CD4-positive, alpha-beta T cell (primary cell): ENCODE measurements at regions not wholly inside any gene's neighbourhood (a gene's known extent, or its start where the extent isn't known, plus 50 kb on each side); places are given as distances from the start of the nearest gene placed in this dataset.

Experiments used
- ATAC-seq: fragments of 200-7000 bp; cut with Tn5 transposase; one replicate; pipeline ENCODE4 v1.10.0; 2022; ENCODE audit warnings: mild to moderate bottlenecking; ENCODE audit not compliant: poor library complexity
- CTCF ChIA-PET: fragments of 350-600 bp; sonication (Branson Sonifier 250); formaldehyde crosslinking; loops from one replicate; lab custom pipeline; 2021; ENCODE audit warnings: antibody characterized with exemption, inconsistent platforms; lab: Charles Lee
- POLR2A ChIA-PET: fragments of 350-600 bp; sonication (Branson Sonifier 250); formaldehyde crosslinking; loops from one replicate; lab custom pipeline; 2021; ENCODE audit warnings: antibody characterized with exemption, inconsistent platforms; lab: Charles Lee
- DNase-seq, 14 experiments: peaks; one replicate each; pipeline ENCODE4 v3.0.0-alpha.2; 2013 to 2020; ENCODE audit warnings: mixed read lengths in 2 of 14
- H3K27ac ChIP-seq, 2 donors: one replicate each; pipeline versions ENCODE4 v1.5.1 to v1.7.0; 2013; ENCODE audit warnings: low read length in 2 of 2, low read depth in 1 of 2, mild to moderate bottlenecking in 1 of 2
- H3K27me3 ChIP-seq, 2 experiments: 1 replicate in 1 of 2; 2 replicates in 1 of 2; pipeline versions ENCODE4 v1.6.1 to v1.7.0; 2013; ENCODE audit warnings: low read length in 2 of 2, control low read depth in 1 of 2, mild to moderate bottlenecking in 1 of 2, moderate library complexity in 1 of 2; ENCODE audit not compliant: insufficient read depth in 2 of 2, control insufficient read depth in 1 of 2
- H3K36me3 ChIP-seq: one replicate; pipeline ENCODE4 v1.6.1; 2013; ENCODE audit warnings: low read length, control low read depth; ENCODE audit not compliant: insufficient read depth
- H3K4me1 ChIP-seq: one replicate; pipeline ENCODE4 v1.6.1; 2013; ENCODE audit warnings: low read length, control low read depth; ENCODE audit not compliant: insufficient read depth
- H3K4me3 ChIP-seq: one replicate; pipeline ENCODE4 v1.5.1; 2013; ENCODE audit warnings: mild to moderate bottlenecking, low read length, moderate library complexity
- H3K9me3 ChIP-seq, 2 experiments: 1 replicate in 1 of 2; 2 replicates in 1 of 2; pipeline versions ENCODE4 v1.6.1 to v1.7.0; 2013; ENCODE audit warnings: low read length in 2 of 2, mild to moderate bottlenecking in 2 of 2, control low read depth in 1 of 2, moderate library complexity in 1 of 2; ENCODE audit not compliant: control insufficient read depth in 1 of 2, insufficient read depth in 1 of 2
- H3K27ac Mint-ChIP-seq: one replicate; pipeline ENCODE4 v1.8.0; 2020; ENCODE audit warnings: mixed read lengths
- H3K27me3 Mint-ChIP-seq: one replicate; pipeline ENCODE4 v1.8.0; 2021; ENCODE audit warnings: mixed read lengths
- H3K36me3 Mint-ChIP-seq: one replicate; pipeline ENCODE4 v1.8.0; 2021; ENCODE audit warnings: low read depth, mixed read lengths
- H3K4me1 Mint-ChIP-seq: one replicate; pipeline ENCODE4 v1.8.0; 2021; ENCODE audit warnings: low read depth, mixed read lengths
- H3K4me3 Mint-ChIP-seq: one replicate; pipeline ENCODE4 v1.8.0; 2020; ENCODE audit warnings: mild to moderate bottlenecking, mixed read lengths
- H3K9me3 Mint-ChIP-seq: one replicate; pipeline ENCODE4 v1.8.0; 2020; ENCODE audit warnings: mixed read lengths
- intact Hi-C, 2 experiments: fragments of 100-400 bp; cut with DNase I in 1 of 2; cut with micrococcal nuclease in 1 of 2; formaldehyde crosslinking; loops; one replicate each; pipeline versions ENCODE4 v1.15.1 to v1.9.0; 2023 to 2025; cut with DNase I, micrococcal nuclease
- TF ChIP-seq, protein P1 (sequence below): fragments of 200-600 bp; IDR thresholded peaks from one replicate; pipeline ENCODE4 v1.8.0; 2022; ENCODE audit warnings: antibody characterized with exemption, mild to moderate bottlenecking

- no peak for DNase-seq
- Mint-ChIP-seq H3K9me3 (no peaks in the 10 kb centered on the region), H3K4me1 (no peaks in the 10 kb centered on the region), H3K27me3 (no peaks in the 10 kb centered on the region), H3K27ac (no peak overlapping the region), H3K36me3 (no peaks in the 10 kb centered on the region), H3K4me3 (no peak overlapping the region)
- TF ChIP-seq, protein P1, sequence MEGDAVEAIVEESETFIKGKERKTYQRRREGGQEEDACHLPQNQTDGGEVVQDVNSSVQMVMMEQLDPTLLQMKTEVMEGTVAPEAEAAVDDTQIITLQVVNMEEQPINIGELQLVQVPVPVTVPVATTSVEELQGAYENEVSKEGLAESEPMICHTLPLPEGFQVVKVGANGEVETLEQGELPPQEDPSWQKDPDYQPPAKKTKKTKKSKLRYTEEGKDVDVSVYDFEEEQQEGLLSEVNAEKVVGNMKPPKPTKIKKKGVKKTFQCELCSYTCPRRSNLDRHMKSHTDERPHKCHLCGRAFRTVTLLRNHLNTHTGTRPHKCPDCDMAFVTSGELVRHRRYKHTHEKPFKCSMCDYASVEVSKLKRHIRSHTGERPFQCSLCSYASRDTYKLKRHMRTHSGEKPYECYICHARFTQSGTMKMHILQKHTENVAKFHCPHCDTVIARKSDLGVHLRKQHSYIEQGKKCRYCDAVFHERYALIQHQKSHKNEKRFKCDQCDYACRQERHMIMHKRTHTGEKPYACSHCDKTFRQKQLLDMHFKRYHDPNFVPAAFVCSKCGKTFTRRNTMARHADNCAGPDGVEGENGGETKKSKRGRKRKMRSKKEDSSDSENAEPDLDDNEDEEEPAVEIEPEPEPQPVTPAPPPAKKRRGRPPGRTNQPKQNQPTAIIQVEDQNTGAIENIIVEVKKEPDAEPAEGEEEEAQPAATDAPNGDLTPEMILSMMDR, result no peak
- Histone ChIP-seq H3K4me3 (no peak overlapping the region), H3K36me3 (no peaks in the 10 kb centered on the region), H3K27me3 (no peaks in the 10 kb centered on the region), H3K4me1 (no peaks in the 10 kb centered on the region), H3K27ac (no peak overlapping the region), H3K9me3 (no peaks in the 10 kb centered on the region)
- intact Hi-C loops, result no loop called here
- ATAC-seq, result no peak
- ChIA-PET POLR2A (no interaction called here), CTCF (interaction anchor here (0.6 kb wide), 1 partner anchor 187 kb away, joined by 3 read pairs; no protein-coding TSS in a partner anchor)
These were observed 204.0 kb downstream of the TPBG start for GRCh38 chr6:82567621-82568020.

GRCh38 chr6:82568290-82568993 is 204.8 kb downstream of the TPBG start:
- intact Hi-C loops, result no loop called here
- H3K36me3 ChIP-seq, result no peaks in the 10 kb centered on the region
- Mint-ChIP-seq H3K36me3 (no peaks in the 10 kb centered on the region), H3K4me3 (no peak overlapping the region), H3K27ac (no peak overlapping the region), H3K27me3 (no peaks in the 10 kb centered on the region), H3K4me1 (no peaks in the 10 kb centered on the region), H3K9me3 (no peaks in the 10 kb centered on the region)
- no peaks in the 10 kb centered on the region for H3K4me1 ChIP-seq
- H3K27ac ChIP-seq, result no peak overlapping the region
- H3K27me3 ChIP-seq, result no peaks in the 10 kb centered on the region
- ATAC-seq, result no peak
- ChIA-PET CTCF (no interaction called here), POLR2A (no interaction called here)
- no peaks in the 10 kb centered on the region for H3K9me3 ChIP-seq
- DNase-seq, result no peak
- no peak overlapping the region for H3K4me3 ChIP-seq
- TF ChIP-seq, protein P1, result no peak

DNA sequence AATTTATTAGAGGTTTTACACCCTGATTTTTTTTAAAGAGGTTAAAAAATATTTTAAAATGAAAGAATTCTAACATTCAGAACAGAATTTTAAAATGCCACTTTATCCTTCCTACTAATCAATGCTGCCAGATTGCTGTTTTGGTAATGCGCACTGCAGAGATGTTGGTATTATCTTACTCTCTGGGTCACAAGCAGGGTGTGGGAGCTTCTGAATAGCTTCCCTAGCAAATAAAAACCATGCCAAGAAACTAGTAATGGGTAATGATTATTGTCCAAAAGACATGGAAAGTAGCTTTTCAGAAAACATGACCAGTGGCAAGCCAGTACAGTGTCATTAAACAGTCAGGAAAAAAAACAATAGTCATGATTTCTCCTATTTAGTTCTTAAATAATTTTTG is 205.4 kb downstream of the TPBG start:
- TF ChIP-seq, protein P1, result no peak
- Mint-ChIP-seq H3K27me3 (no peaks in the 10 kb centered on the region), H3K9me3 (no peaks in the 10 kb centered on the region), H3K4me1 (no peaks in the 10 kb centered on the region), H3K36me3 (no peaks in the 10 kb centered on the region), H3K27ac (no peak overlapping the region), H3K4me3 (no peak overlapping the region)
- H3K36me3 ChIP-seq, result no peaks in the 10 kb centered on the region
- H3K27ac ChIP-seq, result no peak overlapping the region
- intact Hi-C loops, result no loop called here
- H3K4me1 ChIP-seq, result no peaks in the 10 kb centered on the region
- no peak overlapping the region for H3K4me3 ChIP-seq
- POLR2A ChIA-PET, result no interaction called here
- DNase-seq, result no peak
- no peak for ATAC-seq
- CTCF ChIA-PET, result no interaction called here
- H3K27me3 ChIP-seq, result no peaks in the 10 kb centered on the region
- H3K9me3 ChIP-seq, result no peaks in the 10 kb centered on the region
